AG08395 (cell line): ENCODE measurements at regions not wholly inside any gene's neighbourhood (a gene's known extent, or its start where the extent isn't known, plus 50 kb on each side); places are given as distances from the start of the nearest gene placed in this dataset.

Experiments used
- DNase-seq: peaks from one replicate; pipeline ENCODE4 v3.0.0; 2012; ENCODE audit warnings: mixed read lengths, low spot score

GRCh38 chr5:124420952-124421351, 325.5 kb downstream of the ZNF608 start:
- DNase-seq: no peak

- DNase-seq: no peak
Measured at GRCh38 chr5:124419531-124419930, 326.9 kb downstream of the ZNF608 start.

- no peak for DNase-seq
Measured at GRCh38 chr5:124418390-124418789, 328.0 kb downstream of the ZNF608 start.

GRCh38 chr5:124417196-124417595, 329.2 kb downstream of the ZNF608 start:
- no peak for DNase-seq

GRCh38 chr5:124416627-124417026, 329.8 kb downstream of the ZNF608 start:
- DNase-seq: no peak

- DNase-seq: no peak
Measured at GRCh38 chr5:124414973-124415372, 331.5 kb downstream of the ZNF608 start.

GRCh38 chr5:124410539-124411488, 335.6 kb downstream of the ZNF608 start:
- DNase-seq: no peak

- no peak for DNase-seq
Measured at GRCh38 chr5:124408738-124409453, 337.5 kb downstream of the ZNF608 start.

GRCh38 chr5:124404796-124405195, 341.6 kb downstream of the ZNF608 start:
- DNase-seq: no peak

- DNase-seq: no peak
Measured at GRCh38 chr5:124403281-124403680, 343.2 kb downstream of the ZNF608 start.

GRCh38 chr5:124402144-124402581, 344.3 kb downstream of the ZNF608 start:
- peak; percentile 52 for DNase-seq

- DNase-seq: no peak
Measured at GRCh38 chr5:124401476-124402143, 344.8 kb downstream of the ZNF608 start.

- no peak for DNase-seq
Measured at GRCh38 chr5:124399426-124399961, 346.9 kb downstream of the ZNF608 start.

- no peak for DNase-seq
Measured at GRCh38 chr5:124398460-124398859, 348.0 kb downstream of the ZNF608 start.

- no peak for DNase-seq
Measured at GRCh38 chr5:124397317-124397716, 349.1 kb downstream of the ZNF608 start.

GRCh38 chr5:124395926-124396325, 350.5 kb downstream of the ZNF608 start:
- DNase-seq: no peak

GRCh38 chr5:124395287-124395686, 351.2 kb downstream of the ZNF608 start:
- DNase-seq: no peak

- DNase-seq: no peak
Measured at GRCh38 chr5:124394700-124395245, 351.7 kb downstream of the ZNF608 start.

GRCh38 chr5:124393584-124394379, 352.7 kb downstream of the ZNF608 start:
- DNase-seq: no peak

GRCh38 chr5:124383693-124384092, 362.7 kb downstream of the ZNF608 start:
- DNase-seq: no peak

- no peak for DNase-seq
Measured at GRCh38 chr5:124377386-124377785, 369.1 kb downstream of the ZNF608 start.
